ENCODE measurements at regions not wholly inside any gene's neighbourhood (a gene's known extent, or its start where the extent isn't known, plus 50 kb on each side); places are given as distances from the start of the nearest gene placed in this dataset.
A peak's percentile ranks its signal among the peaks of the same experiment; 100 is the strongest.

DNA sequence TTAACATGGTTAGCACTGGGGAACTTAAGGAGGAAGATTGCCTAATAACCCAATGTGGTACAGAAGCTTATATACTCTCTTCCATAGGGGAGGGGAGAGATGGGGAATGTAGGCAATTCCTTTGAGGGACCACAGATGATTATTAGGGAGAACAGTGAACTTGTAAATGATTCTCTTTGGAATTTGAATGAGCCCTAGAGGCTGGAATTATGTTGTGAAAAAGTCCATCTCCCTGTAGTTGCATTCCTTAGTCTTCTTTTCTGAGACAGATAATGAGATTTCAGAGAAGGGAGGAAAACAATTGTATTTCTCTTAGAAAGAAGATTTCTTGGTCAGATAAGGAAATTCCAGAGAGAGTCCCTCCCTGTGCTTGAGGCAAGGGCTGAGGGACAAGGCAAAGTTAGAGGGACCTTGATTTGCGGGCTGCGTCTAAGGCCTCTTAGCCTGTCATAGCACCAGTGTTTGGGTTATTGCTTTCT, 89.0 kb upstream of the HMCN1 start:
- DNase-seq (ENCODE audit: low spot score) = no peak

DNA sequence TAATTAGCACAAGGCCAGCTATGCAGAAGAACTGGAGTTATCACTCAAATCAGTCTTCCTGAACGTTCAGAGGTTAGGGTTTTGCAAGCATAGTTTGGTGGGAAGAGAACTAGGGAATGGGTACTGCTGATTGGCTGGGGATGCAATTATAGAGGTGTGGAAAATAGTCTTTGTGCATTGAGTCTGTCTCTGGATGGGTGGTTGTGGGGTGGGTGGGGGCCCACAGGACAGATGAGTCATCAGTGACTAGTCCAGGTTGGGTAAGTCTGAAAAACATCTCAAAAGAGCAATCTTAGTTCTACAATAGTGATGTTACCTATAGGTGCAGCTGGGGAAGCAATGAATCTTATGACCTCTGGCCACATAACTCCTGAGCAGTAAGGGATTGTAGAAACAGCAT, 89.7 kb upstream of the HMCN1 start:
- DNase-seq (ENCODE audit: low spot score) = no peak

DNA sequence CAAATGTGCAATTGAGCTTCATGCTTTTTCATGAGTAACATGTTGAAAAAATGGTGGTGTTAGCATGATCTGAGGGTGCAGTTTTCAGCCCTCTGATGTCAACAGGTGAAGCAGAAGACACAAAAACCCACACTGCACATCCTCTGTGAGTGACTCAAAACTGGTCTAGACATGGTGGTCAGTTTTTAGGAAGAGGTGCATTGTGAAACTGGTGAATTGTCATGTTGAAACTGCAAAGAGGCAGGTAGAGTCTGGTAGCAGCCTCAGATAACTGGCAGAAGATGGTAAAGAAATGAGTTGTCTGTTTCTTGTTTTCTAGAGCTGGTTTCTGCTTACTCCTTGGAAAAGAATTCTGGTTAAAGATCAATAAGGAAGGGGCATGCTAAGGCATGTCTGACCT, 97.3 kb upstream of the HMCN1 start:
- DNase-seq (ENCODE audit: low spot score) = no peak

DNA sequence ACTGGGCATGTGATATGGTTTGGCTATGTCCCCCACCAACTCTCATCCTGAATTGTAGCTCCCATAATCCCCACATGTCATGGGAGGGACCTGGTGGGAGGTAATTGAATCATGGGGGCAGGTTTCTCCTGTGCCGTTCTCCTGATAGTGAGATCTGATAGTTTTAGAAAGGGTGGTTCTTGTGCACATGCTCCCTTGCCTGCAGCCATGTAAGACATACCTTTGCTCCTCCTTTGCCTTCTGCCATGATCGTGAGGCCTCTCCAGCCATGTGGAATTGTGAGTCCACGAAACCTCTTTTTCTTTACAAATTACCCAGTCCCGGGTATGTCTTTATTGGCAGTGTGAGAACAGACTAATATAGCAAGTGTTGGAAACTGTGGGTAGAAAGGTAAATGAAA, 99.5 kb upstream of the HMCN1 start:
- DNase-seq (ENCODE audit: low spot score) = no peak

DNA sequence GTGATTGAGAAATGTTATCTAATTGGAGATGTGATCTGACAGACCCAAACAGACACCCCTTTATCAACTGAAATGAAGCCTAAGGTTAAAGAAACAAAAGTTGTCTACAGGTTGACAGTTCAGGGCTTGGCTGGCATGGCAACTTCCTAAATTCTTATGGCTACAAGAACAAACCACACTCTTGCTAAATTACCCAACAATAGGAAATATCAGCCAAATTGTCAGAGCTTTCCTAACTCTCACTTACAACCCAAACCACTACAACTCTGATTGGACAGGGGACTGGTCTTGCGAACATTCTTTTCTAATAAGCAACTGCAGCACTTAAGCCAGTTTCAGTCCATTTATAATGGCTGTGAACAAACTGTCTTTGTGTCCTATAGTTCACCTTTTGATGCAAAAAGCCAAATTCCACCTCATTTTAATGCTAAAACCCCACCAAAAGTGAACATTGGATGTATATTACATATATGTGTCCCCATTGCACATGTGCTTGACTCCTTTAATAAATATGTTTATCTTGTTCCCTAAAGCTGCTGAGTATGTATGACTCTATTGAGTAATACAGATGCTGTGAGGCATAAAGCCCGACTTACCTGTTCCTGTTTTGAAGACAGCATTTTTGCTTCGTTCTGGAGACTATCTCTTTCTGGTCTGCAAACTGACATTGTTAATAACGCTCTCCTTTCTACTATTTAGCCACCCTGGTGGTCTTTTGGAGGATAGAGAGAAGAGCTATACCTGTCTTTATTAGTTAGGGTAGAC, 101.3 kb upstream of the HMCN1 start:
- DNase-seq (ENCODE audit: low spot score) = no peak

DNA sequence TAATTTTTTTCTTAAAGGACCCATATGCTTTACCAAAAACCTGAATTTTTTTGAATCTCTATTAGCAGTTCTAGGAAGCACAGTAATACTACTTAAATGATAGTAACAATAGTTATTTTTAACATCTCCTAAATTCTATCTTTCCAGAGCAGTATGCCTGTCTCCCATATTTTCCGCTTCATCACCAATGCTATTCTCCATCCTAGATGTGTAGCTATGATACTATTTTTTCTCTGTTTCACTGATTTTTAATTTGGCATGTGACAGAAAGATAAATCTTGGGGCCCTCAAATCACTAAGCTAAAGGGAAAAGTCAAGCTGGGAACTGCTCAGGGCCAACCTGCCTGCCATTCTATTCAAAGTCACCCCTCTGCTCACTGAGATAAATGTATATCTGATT, 102.3 kb upstream of the HMCN1 start:
- DNase-seq (ENCODE audit: low spot score) = no peak

DNA sequence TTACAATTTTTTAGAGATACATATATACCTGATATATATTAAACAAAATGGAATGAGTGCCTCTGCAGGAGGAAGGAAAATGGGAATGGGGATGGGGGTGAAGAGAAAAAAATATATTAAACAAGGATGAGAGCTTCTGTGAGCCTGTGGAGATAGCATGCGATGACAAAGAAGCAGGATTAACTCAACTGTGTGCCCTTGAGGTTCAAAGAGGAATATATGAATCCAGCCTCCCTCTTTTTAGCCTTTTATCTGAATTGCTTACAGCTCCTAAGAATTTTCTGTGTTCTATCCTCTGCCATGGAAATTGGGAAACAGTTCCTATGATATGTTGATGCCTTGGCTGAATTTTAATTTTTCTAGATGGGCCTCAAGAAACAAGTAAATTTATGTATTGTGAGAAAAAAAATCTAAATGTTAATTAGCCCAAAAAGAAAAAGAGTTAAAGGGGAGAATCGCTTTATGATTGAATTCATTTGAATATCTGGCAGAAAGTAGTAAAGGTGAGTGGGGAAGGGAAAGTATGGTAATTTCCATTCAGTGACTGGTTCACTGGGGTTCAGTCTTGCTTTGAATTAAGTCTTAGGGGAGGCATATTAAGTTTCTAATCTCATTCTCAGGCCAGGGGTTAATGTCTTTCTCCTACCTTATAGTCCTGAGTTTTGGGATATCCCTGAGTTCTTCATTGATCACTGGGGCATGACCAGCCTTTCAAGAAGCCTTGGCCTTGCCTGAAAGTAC, 106.3 kb upstream of the HMCN1 start:
- DNase-seq (ENCODE audit: low spot score) = no peak

DNA sequence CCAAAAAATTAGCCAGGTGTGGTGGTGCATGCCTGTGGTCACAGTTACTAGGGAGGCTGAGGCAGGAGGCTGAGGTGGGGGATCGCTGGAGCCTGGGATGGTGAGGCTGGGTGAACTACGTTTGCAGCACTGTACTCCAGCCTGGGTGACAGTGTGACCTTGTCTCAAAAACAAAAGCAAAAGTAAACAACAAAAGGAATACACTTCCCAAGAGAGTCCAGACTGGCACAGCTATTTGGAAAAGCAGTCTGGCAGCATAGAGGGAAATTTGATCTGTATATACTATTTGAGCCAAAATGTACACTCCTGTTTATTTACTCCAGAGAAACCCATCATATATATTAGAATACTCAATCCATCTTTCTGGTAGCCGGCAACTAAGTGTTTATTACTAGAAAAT, 107.0 kb upstream of the HMCN1 start:
- DNase-seq (ENCODE audit: low spot score) = no peak

DNA sequence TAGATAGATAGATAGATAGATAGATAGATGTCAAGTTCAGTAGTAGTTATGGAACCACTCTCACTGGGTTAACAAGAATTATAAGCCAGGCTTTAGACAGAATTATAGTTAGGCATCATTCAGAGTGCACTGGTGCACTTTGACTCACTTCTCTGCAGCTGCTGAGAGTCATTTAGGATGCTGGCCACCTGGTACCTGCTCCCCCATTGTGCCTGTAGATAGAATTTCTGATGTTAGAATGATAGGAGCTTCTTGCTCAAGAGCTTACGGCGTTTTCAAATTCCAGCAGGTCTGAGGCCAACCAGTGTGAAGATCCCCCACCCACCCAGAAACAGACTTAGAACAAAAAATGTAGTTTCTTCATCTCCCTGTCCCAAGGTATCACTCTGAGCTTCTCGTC, 107.8 kb upstream of the HMCN1 start:
- no peak for DNase-seq (ENCODE audit: low spot score)

DNA sequence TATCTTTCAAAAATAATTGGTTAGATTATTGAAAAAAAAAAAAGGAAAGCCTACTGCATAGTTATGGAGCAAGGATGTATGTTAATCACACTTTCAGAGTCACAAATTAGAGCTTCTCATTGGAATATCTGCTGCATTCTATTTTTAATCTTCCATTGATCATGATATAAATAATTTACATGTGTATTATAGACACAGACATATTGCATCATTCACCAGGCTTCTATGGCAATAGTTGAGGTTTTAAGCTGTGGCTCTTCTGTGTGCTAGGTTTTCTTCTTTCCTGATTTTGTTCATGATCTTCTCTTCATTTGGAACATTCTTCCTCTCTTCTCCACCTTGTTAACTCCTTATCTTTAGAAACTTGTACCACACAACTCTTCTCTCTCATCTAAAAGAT, 123.2 kb upstream of the HMCN1 start:
- DNase-seq (ENCODE audit: low spot score) = no peak

DNA sequence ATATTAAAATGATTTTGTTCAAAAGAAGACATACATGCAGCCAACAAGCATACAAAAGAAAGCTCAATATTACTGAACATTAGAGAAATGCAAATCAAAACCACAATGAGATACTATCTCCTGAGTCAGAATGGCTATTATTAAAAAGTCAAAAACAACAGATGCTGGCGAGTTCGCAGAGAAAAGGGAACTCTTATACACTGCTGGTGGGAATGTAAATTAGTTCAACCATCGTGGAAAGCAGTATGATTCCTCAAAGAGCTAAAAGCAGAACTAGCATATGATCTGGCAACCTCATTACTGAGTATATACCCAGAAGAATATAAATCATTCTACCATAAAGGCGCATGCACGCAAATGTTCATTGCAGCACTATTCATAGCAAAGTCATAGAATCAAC, 126.0 kb upstream of the HMCN1 start:
- DNase-seq (ENCODE audit: low spot score) = no peak

DNA sequence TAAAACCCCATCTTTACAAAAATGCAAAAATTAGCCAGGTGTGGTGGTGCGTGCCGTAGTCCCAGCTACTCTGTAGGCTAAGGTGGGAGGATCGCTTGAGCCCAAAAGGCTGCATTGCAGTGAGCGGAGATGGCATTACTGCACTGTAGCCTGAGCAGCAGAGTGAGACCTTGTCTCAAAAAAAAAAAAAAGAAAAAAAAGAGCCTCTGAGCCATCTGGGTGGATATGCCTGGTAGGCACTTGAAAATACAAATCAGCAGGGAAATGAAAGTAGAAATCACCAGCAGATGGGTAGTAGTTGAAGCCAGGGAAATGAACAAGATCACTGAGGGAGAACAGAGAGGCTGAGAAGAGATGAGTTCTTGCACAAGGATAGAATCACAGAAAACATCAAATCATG, 131.0 kb upstream of the HMCN1 start:
- no peak for DNase-seq (ENCODE audit: low spot score)

DNA sequence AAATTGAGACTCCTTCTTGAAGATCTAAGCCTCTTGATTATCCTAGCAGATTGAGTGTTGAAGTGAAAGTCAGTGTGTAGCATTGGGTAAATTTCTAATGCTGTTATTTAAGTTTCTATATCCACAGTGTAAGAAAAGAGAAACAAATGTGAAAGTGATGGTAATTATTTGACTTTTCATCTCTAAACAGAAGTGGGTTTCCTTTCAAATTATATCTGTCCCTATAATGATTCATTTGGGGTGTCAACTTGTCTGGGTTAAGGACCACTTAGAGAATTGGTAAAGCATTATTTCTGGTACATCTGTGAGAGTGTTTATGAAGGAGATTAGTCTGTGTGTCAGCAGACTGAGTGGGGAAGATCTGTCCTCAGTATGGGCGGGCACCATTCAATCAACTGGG, 133.0 kb upstream of the HMCN1 start:
- DNase-seq (ENCODE audit: low spot score) = no peak

DNA sequence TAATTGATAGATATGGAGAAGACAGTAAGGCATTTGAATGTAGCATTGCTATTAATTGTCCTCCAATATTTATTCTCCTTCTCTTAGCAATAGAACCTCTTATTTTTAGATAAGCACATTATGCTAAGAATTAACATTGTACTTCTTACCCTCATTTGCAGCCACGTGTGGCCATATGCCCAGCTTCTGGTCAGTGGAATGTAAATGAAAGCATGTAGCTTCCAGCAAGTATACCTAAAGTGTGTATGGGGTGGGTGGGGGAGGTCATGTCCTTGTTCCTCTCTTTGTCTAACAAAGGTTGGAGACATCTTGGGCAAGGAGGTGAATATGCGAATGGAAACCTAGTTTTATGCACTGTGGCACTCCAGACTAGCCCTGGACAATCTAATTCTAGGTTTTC, 133.6 kb upstream of the HMCN1 start:
- no peak for DNase-seq (ENCODE audit: low spot score)

DNA sequence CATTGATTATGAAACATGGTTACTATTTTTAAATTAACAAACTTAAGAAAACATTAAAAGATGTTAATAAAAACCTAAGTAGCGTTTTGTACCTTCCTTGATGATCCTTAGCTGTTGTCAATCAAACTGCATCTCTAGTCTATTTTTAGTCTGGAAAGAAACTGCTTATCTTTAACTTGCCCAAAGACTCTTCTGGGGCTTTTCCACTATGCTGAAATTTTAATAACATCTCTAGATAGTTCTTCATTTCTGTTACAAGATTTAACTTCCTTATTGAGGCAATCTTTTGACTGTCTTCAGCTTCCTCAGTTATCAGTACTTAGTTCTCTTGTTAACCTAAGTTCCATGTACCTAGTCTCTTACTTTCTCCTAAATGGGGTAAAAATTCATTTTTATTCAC, 135.9 kb upstream of the HMCN1 start:
- no peak for DNase-seq (ENCODE audit: low spot score)

DNA sequence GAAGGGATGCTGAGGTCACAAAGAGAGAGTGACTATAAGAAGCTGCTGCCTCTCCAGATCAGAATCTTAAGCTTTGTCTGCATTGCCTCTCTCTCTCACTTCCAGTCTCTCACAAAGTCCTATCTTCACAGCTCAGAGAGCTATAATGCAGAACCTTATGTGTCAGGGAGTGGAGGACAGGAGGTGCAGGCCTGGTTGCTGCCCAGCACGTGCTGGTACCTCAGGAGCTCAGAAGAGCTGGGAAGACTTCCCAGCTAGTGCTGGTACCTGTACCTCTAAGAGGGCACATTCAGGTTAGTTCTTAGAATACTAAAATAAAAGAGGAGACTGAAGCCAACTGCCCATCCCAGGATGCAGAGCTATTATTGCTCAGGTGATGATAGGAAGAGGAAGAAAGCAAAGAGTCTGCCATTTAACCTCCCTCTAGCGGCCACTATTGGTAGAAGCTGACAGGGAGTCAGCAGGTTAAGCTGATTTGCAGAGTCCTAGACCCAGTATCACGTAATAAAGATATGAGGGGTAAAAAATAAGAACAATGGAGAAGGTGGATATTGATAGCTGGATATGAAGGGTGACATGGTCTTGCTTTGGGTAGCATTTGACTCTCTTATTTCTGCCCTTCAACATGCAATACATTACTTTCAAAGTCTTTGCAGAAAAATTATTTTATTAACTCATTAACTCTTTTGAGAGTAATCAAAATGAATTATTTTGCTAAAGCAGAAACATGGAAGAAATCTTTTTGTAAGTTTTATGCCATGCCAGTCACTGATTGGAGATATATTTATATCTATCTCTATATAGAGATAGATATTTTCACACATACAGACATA, 138.1 kb upstream of the HMCN1 start:
- DNase-seq (ENCODE audit: low spot score) = peak; percentile 9

DNA sequence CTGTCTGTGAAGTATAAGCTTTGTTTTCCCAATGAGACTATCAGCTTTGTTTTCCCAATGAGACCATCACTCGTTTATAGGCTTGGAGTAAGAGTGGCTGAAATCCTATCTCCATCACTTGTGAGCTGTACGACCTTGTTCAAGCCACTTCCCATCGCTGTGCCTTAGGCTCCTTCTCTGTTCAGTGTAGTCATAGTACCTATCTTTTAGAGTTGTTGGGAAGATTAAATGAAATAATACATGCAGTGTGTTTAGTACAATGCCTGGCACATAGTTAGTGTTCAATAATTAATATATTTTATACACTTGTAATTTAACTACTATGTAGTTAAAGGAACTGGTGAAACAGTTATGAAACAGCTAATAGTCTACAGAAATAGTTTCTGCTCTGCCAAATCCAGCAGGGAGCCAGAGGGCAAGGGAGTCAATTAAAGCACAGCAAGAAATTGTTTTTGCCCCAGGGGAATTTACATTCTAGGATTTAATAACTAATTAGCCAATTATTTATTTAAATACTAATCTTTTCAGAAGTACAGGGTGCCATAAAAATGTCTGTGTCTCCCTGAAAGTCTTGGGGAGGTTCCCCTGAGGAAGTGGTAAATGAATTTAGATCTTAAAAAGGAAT, 139.3 kb upstream of the HMCN1 start:
- DNase-seq (ENCODE audit: low spot score) = no peak

DNA sequence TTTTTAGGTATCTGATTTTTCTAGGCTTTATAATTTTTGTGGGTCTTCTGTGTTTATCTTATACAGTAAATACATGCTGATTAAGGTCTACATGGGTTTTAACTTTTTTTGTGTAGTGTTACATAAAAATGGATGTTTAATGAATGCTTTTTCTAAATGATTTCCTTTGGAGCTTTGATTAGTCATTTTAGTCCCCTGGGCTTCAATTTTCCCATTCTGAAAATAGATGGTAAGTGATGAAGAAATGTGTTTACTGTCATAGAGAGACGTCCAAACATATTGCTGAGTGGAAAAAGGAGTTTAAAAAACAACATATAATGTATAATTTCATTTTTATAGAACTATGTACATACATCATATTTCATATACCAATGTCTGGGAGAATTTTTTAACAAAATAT, 140.9 kb upstream of the HMCN1 start:
- no peak for DNase-seq (ENCODE audit: low spot score)

DNA sequence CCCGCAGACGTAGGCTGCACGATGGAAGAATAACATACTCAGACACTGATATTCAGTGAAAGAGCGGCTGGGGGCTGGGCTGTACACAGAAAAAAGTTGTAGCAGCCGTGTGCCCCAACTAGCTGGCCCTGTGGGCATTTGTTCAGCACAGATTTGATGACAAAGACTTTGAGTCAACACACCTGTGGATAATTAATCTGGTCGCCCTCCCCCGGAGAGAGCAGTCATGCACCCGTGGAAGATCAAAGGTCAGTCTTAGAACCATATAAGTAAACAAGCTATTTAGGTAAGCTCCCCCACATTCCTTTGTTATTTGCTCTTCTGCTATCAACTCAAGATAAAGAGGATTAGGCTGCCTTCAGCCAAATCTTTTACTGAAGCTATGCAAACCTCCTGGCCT, 148.4 kb upstream of the HMCN1 start:
- no peak for DNase-seq (ENCODE audit: low spot score)

DNA sequence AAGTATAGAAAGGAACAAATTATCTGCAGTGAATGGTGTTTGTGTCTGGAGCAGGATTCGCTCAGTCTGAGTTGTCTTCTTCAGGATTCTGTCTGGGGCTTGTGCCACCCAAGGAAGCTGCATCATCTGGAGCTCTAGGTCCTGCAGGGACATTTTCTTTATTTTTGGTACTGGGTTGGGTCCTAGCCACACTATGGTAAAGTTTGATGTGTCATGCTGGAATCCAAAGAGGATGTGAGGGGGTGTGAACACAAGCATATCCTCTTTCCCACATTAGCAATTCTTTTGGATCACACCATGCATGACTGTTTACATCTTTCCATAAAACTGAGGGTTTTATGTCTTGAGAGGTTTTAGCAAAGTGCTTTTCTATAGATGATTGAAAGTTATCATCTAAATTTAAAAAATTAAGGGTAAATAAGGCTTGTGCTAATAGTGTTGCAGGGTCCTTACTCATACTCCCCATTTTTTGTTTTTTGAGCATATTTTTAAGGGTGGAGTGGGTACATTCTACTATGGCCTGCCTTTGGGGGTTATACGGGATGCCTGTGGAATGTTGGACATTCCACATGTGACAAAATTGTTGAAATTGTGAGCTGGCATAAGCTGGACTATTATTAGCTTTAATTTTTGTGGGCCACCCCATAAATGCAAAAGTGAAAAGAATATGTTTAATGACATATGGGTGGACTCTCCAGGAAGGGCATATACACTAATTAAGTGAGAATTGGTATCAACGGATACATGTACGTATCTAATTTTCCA, 152.0 kb upstream of the HMCN1 start:
- DNase-seq (ENCODE audit: low spot score) = no peak

DNA sequence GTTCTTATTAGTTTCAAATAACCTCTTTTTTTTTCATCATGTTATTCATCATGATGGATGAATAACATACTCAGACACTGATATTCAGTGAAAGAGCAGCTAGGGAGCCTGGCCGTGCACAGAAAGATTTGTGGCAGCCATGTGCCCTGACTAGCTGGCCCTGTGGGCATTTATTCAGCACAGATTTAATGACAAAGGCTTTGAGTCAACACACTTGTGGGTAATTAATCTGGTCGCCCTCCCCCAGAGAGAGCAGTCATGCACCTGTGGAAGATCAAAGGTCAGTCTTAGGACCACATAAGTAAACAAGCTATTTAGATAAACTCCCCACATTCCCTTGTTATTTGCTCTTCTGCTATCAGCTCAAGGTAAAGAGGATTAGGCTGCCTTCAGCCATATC, 153.2 kb upstream of the HMCN1 start:
- no peak for DNase-seq (ENCODE audit: low spot score)

DNA sequence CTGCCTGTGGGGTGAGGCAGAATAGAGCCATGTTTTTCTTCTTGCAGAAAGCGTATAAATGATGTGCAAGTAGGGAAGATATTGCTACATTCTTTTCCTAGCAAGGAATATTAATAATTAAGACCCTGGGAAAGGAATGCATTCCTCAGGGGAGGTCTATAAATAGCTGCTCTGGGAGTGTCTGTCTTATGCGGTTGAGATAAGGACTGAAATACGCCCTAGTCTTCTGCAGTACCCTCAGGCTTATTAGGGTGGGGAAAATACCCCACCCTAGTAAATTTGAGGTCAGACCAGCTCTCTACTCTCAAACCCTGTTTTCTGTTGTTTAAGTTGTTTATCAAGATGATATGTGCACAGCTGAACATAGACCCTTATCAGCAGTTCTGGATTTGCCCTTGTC, 155.9 kb upstream of the HMCN1 start:
- DNase-seq (ENCODE audit: low spot score) = no peak
